ENCODE measurements at regions not wholly inside any gene's neighbourhood (a gene's known extent, or its start where the extent isn't known, plus 50 kb on each side); places are given as distances from the start of the nearest gene placed in this dataset.
A peak's percentile ranks its signal among the peaks of the same experiment; 100 is the strongest.

- no peak for DNase-seq
Observed at GRCh38 chr3:102757950-102758349, 323.1 kb downstream of the ZPLD1 start.

- DNase-seq: no peak
Observed at GRCh38 chr3:102761766-102762165, 327.0 kb downstream of the ZPLD1 start.

- DNase-seq: no peak
Observed at GRCh38 chr3:102790747-102791325, 356.0 kb downstream of the ZPLD1 start.

GRCh38 chr3:102791641-102792589 is 357.1 kb downstream of the ZPLD1 start:
- no peak for DNase-seq

GRCh38 chr3:102796804-102797203 is 362.0 kb downstream of the ZPLD1 start:
- DNase-seq: no peak

- no peak for DNase-seq
Observed at GRCh38 chr3:102802819-102803420, 368.1 kb downstream of the ZPLD1 start.

- no peak for DNase-seq
Observed at GRCh38 chr3:102810937-102811336, 376.1 kb downstream of the ZPLD1 start.

- DNase-seq: no peak
Observed at GRCh38 chr3:102826636-102827035, 391.8 kb downstream of the ZPLD1 start.

GRCh38 chr3:102827386-102827785 is 392.6 kb downstream of the ZPLD1 start:
- DNase-seq: no peak

- DNase-seq: no peak
Observed at GRCh38 chr3:102830415-102830814, 395.6 kb downstream of the ZPLD1 start.

- no peak for DNase-seq
Observed at GRCh38 chr3:102841866-102842265, 407.1 kb downstream of the ZPLD1 start.

- DNase-seq: no peak
Observed at GRCh38 chr3:102866845-102867244, 432.0 kb downstream of the ZPLD1 start.

GRCh38 chr3:102883515-102883914 is 448.7 kb downstream of the ZPLD1 start:
- DNase-seq: no peak

GRCh38 chr3:102885289-102885688 is 450.5 kb downstream of the ZPLD1 start:
- DNase-seq: no peak

GRCh38 chr3:102887431-102887830 is 452.6 kb downstream of the ZPLD1 start:
- DNase-seq: no peak

GRCh38 chr3:102896851-102897621 is 462.2 kb downstream of the ZPLD1 start:
- no peak for DNase-seq

- DNase-seq: peak in 1 of 5 donors; percentile 2
Observed at GRCh38 chr3:102904629-102905028, 469.8 kb downstream of the ZPLD1 start.

GRCh38 chr3:102905811-102906210 is 471.0 kb downstream of the ZPLD1 start:
- no peak for DNase-seq

- no peak for DNase-seq
Observed at GRCh38 chr3:102906818-102907217, 472.0 kb downstream of the ZPLD1 start.

GRCh38 chr3:102909904-102910303 is 475.1 kb downstream of the ZPLD1 start:
- DNase-seq: no peak

GRCh38 chr3:102916532-102916931 is 481.7 kb downstream of the ZPLD1 start:
- DNase-seq: no peak

GRCh38 chr3:102926618-102927017 is 491.8 kb downstream of the ZPLD1 start:
- no peak for DNase-seq

- DNase-seq: no peak
Observed at GRCh38 chr3:102933377-102933776, 498.6 kb downstream of the ZPLD1 start.

All from T-helper 1 cell (primary cell).